MG63 (cell line): ENCODE measurements at regions not wholly inside any gene's neighbourhood (a gene's known extent, or its start where the extent isn't known, plus 50 kb on each side); places are given as distances from the start of the nearest gene placed in this dataset.

ENCODE experiments used
- DNase-seq: peaks from one replicate; pipeline ENCODE4 v3.0.0-alpha.2; 2020
- H3K27me3 ChIP-seq: fragments of 250-450 bp; sonication (Bioruptor Pico); 2 replicates; pipeline ENCODE4 v1.5.1; 2020; ENCODE audit warnings: mild to moderate bottlenecking, moderate library complexity
- H3K36me3 ChIP-seq: fragments of 250-450 bp; sonication (Bioruptor Pico); 2 replicates; pipeline ENCODE4 v1.5.1; 2020; ENCODE audit warnings: mild to moderate bottlenecking, moderate library complexity
- H3K4me3 ChIP-seq: fragments of 250-450 bp; sonication (Bioruptor Pico); 2 replicates; pipeline ENCODE4 v1.5.1; 2020; ENCODE audit warnings: mild to moderate bottlenecking, moderate library complexity
- H3K9me3 ChIP-seq: fragments of 250-450 bp; sonication (Bioruptor Pico); 2 replicates; pipeline ENCODE4 v1.5.1; 2020; ENCODE audit warnings: mild to moderate bottlenecking, moderate library complexity

- DNase-seq, result no peak
- no peaks in the 10 kb centered on the region for H3K27me3 ChIP-seq
- no peaks in the 10 kb centered on the region for H3K9me3 ChIP-seq
- H3K4me3 ChIP-seq, result no peak overlapping the region
- H3K36me3 ChIP-seq, result no peaks in the 10 kb centered on the region
These were observed 269.0 kb upstream of the CCL2 start for GRCh38 chr17:33986088-33986487.

- H3K4me3 ChIP-seq, result no peak overlapping the region
These were observed 268.5 kb upstream of the CCL2 start for GRCh38 chr17:33986566-33986965.

GRCh38 chr17:33987162-33987561, 267.9 kb upstream of the CCL2 start:
- no peak overlapping the region for H3K4me3 ChIP-seq
- H3K36me3 ChIP-seq, result no peaks in the 10 kb centered on the region
- H3K9me3 ChIP-seq, result no peaks in the 10 kb centered on the region
- no peak for DNase-seq
- H3K27me3 ChIP-seq, result no peaks in the 10 kb centered on the region

More at GRCh38 chr17:33986566-33986965, 268.5 kb upstream of the CCL2 start:
- no peaks in the 10 kb centered on the region for H3K9me3 ChIP-seq
- H3K36me3 ChIP-seq, result no peaks in the 10 kb centered on the region
- H3K27me3 ChIP-seq, result no peaks in the 10 kb centered on the region
- no peak for DNase-seq

GRCh38 chr17:33989361-33990148, 265.5 kb upstream of the CCL2 start:
- Histone ChIP-seq H3K27me3 (no peaks in the 10 kb centered on the region), H3K9me3 (no peaks in the 10 kb centered on the region), H3K4me3 (no peak overlapping the region), H3K36me3 (no peaks in the 10 kb centered on the region)
- DNase-seq, result no peak

GRCh38 chr17:33990943-33991706, 264.0 kb upstream of the CCL2 start:
- Histone ChIP-seq H3K9me3 (no peaks in the 10 kb centered on the region), H3K27me3 (no peaks in the 10 kb centered on the region), H3K4me3 (no peak overlapping the region), H3K36me3 (no peaks in the 10 kb centered on the region)
- DNase-seq, result peak; percentile 37

GRCh38 chr17:33992113-33992512, 263.0 kb upstream of the CCL2 start:
- no peak for DNase-seq
- H3K36me3 ChIP-seq, result no peaks in the 10 kb centered on the region
- H3K27me3 ChIP-seq, result no peaks in the 10 kb centered on the region
- H3K4me3 ChIP-seq, result no peak overlapping the region
- H3K9me3 ChIP-seq, result no peaks in the 10 kb centered on the region

GRCh38 chr17:34000639-34001038, 254.4 kb upstream of the CCL2 start:
- no peak for DNase-seq

GRCh38 chr17:34001246-34001645, 253.8 kb upstream of the CCL2 start:
- peaks cover 4% of the 10 kb centered on the region; the same call in 1 of the 2 replicates for H3K9me3 ChIP-seq
- no peak overlapping the region for H3K4me3 ChIP-seq
- H3K27me3 ChIP-seq, result no peaks in the 10 kb centered on the region
- H3K36me3 ChIP-seq, result no peaks in the 10 kb centered on the region; the same call in 1 of the 2 replicates
- no peak for DNase-seq

More at GRCh38 chr17:34000639-34001038, 254.4 kb upstream of the CCL2 start:
- H3K9me3 ChIP-seq, result peaks cover 4% of the 10 kb centered on the region; the same call in 1 of the 2 replicates
- no peak overlapping the region for H3K4me3 ChIP-seq
- no peaks in the 10 kb centered on the region; the same call in 1 of the 2 replicates for H3K36me3 ChIP-seq
- H3K27me3 ChIP-seq, result no peaks in the 10 kb centered on the region

GRCh38 chr17:34006126-34006525, 249.0 kb upstream of the CCL2 start:
- Histone ChIP-seq H3K36me3 (no peaks in the 10 kb centered on the region), H3K4me3 (no peak overlapping the region), H3K27me3 (0 out of 2 replicates have a peak, but pooled peaks cover 4% of the 10 kb centered on the region), H3K9me3 (no peaks in the 10 kb centered on the region)
- DNase-seq, result no peak

- 0 out of 2 replicates have a peak, but pooled peaks cover 4% of the 10 kb centered on the region for H3K27me3 ChIP-seq
- no peaks in the 10 kb centered on the region for H3K9me3 ChIP-seq
- no peak for DNase-seq
- H3K4me3 ChIP-seq, result no peak overlapping the region
- no peaks in the 10 kb centered on the region for H3K36me3 ChIP-seq
These were observed 247.0 kb upstream of the CCL2 start for GRCh38 chr17:34008125-34008524.

GRCh38 chr17:34009912-34010311, 245.2 kb upstream of the CCL2 start:
- no peaks in the 10 kb centered on the region for H3K36me3 ChIP-seq
- no peaks in the 10 kb centered on the region for H3K9me3 ChIP-seq
- 0 out of 2 replicates have a peak, but pooled peaks cover 4% of the 10 kb centered on the region for H3K27me3 ChIP-seq
- no peak for DNase-seq
- H3K4me3 ChIP-seq, result no peak overlapping the region

- Histone ChIP-seq H3K9me3 (no peaks in the 10 kb centered on the region), H3K36me3 (no peaks in the 10 kb centered on the region), H3K4me3 (no peak overlapping the region), H3K27me3 (0 out of 2 replicates have a peak, but pooled peaks cover 4% of the 10 kb centered on the region)
- DNase-seq, result no peak
These were observed 244.6 kb upstream of the CCL2 start for GRCh38 chr17:34010534-34010933.

GRCh38 chr17:34011599-34011998, 243.5 kb upstream of the CCL2 start:
- DNase-seq, result no peak
- 0 out of 2 replicates have a peak, but pooled peaks cover 4% of the 10 kb centered on the region for H3K27me3 ChIP-seq
- H3K9me3 ChIP-seq, result no peaks in the 10 kb centered on the region
- no peak overlapping the region for H3K4me3 ChIP-seq
- H3K36me3 ChIP-seq, result no peaks in the 10 kb centered on the region

- no peaks in the 10 kb centered on the region for H3K36me3 ChIP-seq
- no peaks in the 10 kb centered on the region for H3K9me3 ChIP-seq
- H3K27me3 ChIP-seq, result 0 out of 2 replicates have a peak, but pooled peaks cover 4% of the 10 kb centered on the region
- no peak overlapping the region for H3K4me3 ChIP-seq
- no peak for DNase-seq
These were observed 242.2 kb upstream of the CCL2 start for GRCh38 chr17:34012709-34013375.

- Histone ChIP-seq H3K27me3 (0 out of 2 replicates have a peak, but pooled peaks cover 2% of the 10 kb centered on the region), H3K36me3 (no peaks in the 10 kb centered on the region), H3K9me3 (no peaks in the 10 kb centered on the region), H3K4me3 (no peak overlapping the region)
- DNase-seq, result no peak
These were observed 239.8 kb upstream of the CCL2 start for GRCh38 chr17:34015253-34015652.

- no peak for DNase-seq
- H3K36me3 ChIP-seq, result no peaks in the 10 kb centered on the region
- H3K4me3 ChIP-seq, result no peak overlapping the region
- peaks cover 3% of the 10 kb centered on the region; the same call in 1 of the 2 replicates for H3K27me3 ChIP-seq
- no peaks in the 10 kb centered on the region for H3K9me3 ChIP-seq
These were observed 230.7 kb upstream of the CCL2 start for GRCh38 chr17:34024386-34024785.
